Mesendoderm (in vitro differentiated cells): ENCODE measurements at regions not wholly inside any gene's neighbourhood (a gene's known extent, or its start where the extent isn't known, plus 50 kb on each side); places are given as distances from the start of the nearest gene placed in this dataset.

ENCODE experiments used
- DNase-seq: peaks from one replicate; pipeline ENCODE4 v3.0.0; 2013
- H2AK5ac ChIP-seq: 2 replicates; pipeline ENCODE4 v1.6.1; 2013; ENCODE audit warnings: low read length, inconsistent platforms
- H2BK120ac ChIP-seq: 2 replicates; pipeline ENCODE4 v1.6.1; 2013; ENCODE audit warnings: low read depth, mild to moderate bottlenecking, low read length, moderate library complexity, mixed read lengths
- H2BK15ac ChIP-seq: replicated peaks from 2 replicates; pipeline ENCODE4 v1.6.1; 2013; ENCODE audit warnings: low read depth, mild to moderate bottlenecking, moderate library complexity
- H2BK5ac ChIP-seq: 2 replicates; pipeline ENCODE4 v1.6.1; 2013; ENCODE audit warnings: low read length, inconsistent platforms
- H3K18ac ChIP-seq: 2 replicates; pipeline ENCODE4 v1.6.1; 2013; ENCODE audit warnings: mild to moderate bottlenecking, low read length, mixed read lengths
- H3K23ac ChIP-seq: one replicate; pipeline ENCODE4 v1.6.1; 2013; ENCODE audit warnings: low read length
- H3K27ac ChIP-seq: 2 replicates; pipeline ENCODE4 v1.5.1; 2013; ENCODE audit warnings: low read depth, mild to moderate bottlenecking, inconsistent platforms, low read length, moderate library complexity
- H3K27me3 ChIP-seq: 2 replicates; pipeline ENCODE4 v1.6.1; 2013; ENCODE audit warnings: low read length, control low read depth, mild to moderate bottlenecking, inconsistent platforms; ENCODE audit not compliant: insufficient read depth, poor library complexity
- H3K36me3 ChIP-seq: 2 replicates; pipeline ENCODE4 v1.6.1; 2013; ENCODE audit warnings: low read length, inconsistent platforms; ENCODE audit not compliant: control insufficient read depth, insufficient read depth
- H3K4ac ChIP-seq: one replicate; pipeline ENCODE4 v1.6.1; 2013; ENCODE audit warnings: low read depth, mild to moderate bottlenecking, low read length, moderate library complexity
- H3K4me1 ChIP-seq: 2 replicates; pipeline ENCODE4 v1.6.1; 2013; ENCODE audit warnings: low read depth, low read length, inconsistent platforms; ENCODE audit not compliant: control insufficient read depth
- H3K4me2 ChIP-seq: 2 replicates; pipeline ENCODE4 v1.6.1; 2013; ENCODE audit warnings: low read length
- H3K4me3 ChIP-seq: 2 replicates; pipeline ENCODE4 v1.5.1; 2013; ENCODE audit warnings: mild to moderate bottlenecking, low read length
- H3K56ac ChIP-seq: one replicate; pipeline ENCODE4 v1.6.1; 2013; ENCODE audit warnings: low read length
- H3K79me1 ChIP-seq: 2 replicates; pipeline ENCODE4 v1.6.1; 2013; ENCODE audit warnings: low read length, inconsistent platforms
- H3K79me2 ChIP-seq: 2 replicates; pipeline ENCODE4 v1.6.1; 2013; ENCODE audit warnings: mild to moderate bottlenecking, low read length; ENCODE audit not compliant: control insufficient read depth, insufficient read depth
- H3K9ac ChIP-seq: 2 replicates; pipeline ENCODE4 v1.6.1; 2013; ENCODE audit warnings: low read length, inconsistent platforms
- H4K5ac ChIP-seq: one replicate; pipeline ENCODE4 v1.6.1; 2013; ENCODE audit warnings: low read length
- H4K8ac ChIP-seq: one replicate; pipeline ENCODE4 v1.6.1; 2013; ENCODE audit warnings: low read depth, mild to moderate bottlenecking, control low read depth, low read length, moderate library complexity
- WGBS: extraction: QIAGEN DNeasy Blood & Tissue Kit; methylation state at CpG from one replicate; pipeline ENCODE4 v1.1.7; 2013; ENCODE audit warnings: low lambda C conversion rate, missing lambda C conversion rate; ENCODE audit not compliant: insufficient coverage; ENCODE audit errors: extremely low coverage; 5-methylcytosine and 5-hydroxymethylcytosine counted together

DNA sequence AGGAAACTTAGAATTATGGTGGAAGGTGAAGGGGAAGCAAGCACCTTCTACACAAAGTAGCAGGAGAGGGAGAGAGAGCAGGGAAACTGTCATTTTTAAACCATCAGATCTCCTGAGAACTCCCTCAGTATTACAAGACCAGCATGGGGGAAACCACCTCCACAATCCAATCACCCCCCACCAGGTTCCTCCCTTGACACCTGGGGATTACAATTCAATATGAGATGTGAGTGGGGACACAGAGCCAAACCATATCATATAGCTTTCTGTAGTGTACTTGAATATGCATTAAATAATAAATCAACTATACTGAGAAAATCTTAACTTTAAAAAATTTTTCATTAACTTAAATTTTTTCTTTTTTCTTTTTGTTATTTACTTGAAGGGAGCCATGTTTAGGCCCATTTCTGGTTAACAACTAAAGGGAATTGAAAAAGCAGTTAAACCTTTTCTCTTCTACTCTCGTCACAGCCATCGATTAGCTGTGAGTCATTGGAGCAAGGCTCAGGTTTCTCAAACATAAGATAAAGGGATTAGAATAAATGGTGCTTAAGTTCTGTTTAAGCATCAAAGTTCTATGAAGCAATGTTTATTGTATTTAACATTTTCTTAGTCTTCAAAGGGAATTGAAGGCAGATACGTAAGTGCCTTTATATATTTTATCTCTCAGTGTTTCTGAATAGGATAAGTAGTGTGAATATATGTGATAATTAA lies 72.2 kb upstream of the DPT start:
- H3K18ac ChIP-seq = no peak overlapping the region
- no peaks in the 10 kb centered on the region for H3K36me3 ChIP-seq
- H3K27me3 ChIP-seq = no peaks in the 10 kb centered on the region
- no peak overlapping the region for H3K56ac ChIP-seq
- no peaks in the 10 kb centered on the region for H3K79me2 ChIP-seq
- peak; percentile 54 for DNase-seq
- no peak overlapping the region for H3K4me2 ChIP-seq
- no peak overlapping the region for H3K4ac ChIP-seq
- H3K27ac ChIP-seq = no peak overlapping the region
- no peak overlapping the region for H4K8ac ChIP-seq
- no peak overlapping the region for H4K5ac ChIP-seq
- H3K79me1 ChIP-seq = no peaks in the 10 kb centered on the region
- no peak overlapping the region for H3K4me3 ChIP-seq
- no peak overlapping the region for H2BK15ac ChIP-seq
- no CpG with 5 or more reads among the region's 3 CpGs for WGBS
- H3K9ac ChIP-seq = no peak overlapping the region
- peaks cover 5% of the 10 kb centered on the region for H3K4me1 ChIP-seq
- H2AK5ac ChIP-seq = no peak overlapping the region
- no peak overlapping the region for H2BK120ac ChIP-seq
- H2BK5ac ChIP-seq = no peak overlapping the region
- H3K23ac ChIP-seq = no peak overlapping the region

DNA sequence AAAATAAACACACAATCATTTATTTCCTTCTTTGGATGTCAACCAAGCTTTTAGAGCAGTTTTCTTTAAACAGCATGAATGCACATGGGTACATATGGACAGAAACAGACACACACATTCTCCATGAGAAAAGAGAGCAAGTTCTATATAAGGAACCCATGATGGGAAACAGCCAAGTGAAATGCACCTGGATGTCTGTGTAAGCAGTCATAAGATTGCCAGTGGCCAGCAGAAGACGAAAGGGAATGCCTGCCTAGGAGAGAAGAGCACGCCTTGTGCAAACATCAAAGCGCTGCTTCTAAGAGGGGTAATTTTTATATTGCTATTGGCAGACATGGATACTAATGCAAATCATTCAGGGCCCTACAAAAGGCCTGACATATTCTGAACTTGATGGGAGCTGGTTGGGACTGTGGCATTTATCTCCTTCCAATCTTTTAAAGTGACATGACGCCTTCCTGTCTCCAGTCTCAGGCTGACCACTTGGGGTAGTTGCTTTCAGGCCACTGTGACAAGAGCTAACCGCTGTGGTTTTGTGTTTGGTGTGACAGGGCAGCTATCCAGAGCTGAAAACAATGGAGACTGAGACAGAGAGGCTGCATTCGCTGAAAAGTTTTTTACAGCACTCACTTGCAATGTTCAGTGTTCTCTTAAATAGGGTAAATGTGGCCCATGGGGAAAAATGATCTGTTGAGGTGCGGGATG lies 75.0 kb upstream of the DPT start:
- Histone ChIP-seq H2BK120ac (no peak overlapping the region), H3K18ac (no peak overlapping the region), H3K36me3 (no peaks in the 10 kb centered on the region), H2BK15ac (no peak overlapping the region), H3K4ac (no peak overlapping the region), H2BK5ac (no peak overlapping the region), H3K79me2 (no peaks in the 10 kb centered on the region), H3K4me1 (peaks cover 5% of the 10 kb centered on the region), H3K23ac (no peak overlapping the region), H3K27me3 (no peaks in the 10 kb centered on the region), H3K79me1 (no peaks in the 10 kb centered on the region), H4K5ac (no peak overlapping the region), H2AK5ac (no peak overlapping the region), H3K4me3 (no peak overlapping the region), H3K9ac (no peak overlapping the region), H3K4me2 (no peak overlapping the region), H3K27ac (no peak overlapping the region), H3K56ac (peak overlapping the region; percentile 17), H4K8ac (no peak overlapping the region)
- no CpG with 5 or more reads among the region's 7 CpGs for WGBS
- peak; percentile 77 for DNase-seq

DNA sequence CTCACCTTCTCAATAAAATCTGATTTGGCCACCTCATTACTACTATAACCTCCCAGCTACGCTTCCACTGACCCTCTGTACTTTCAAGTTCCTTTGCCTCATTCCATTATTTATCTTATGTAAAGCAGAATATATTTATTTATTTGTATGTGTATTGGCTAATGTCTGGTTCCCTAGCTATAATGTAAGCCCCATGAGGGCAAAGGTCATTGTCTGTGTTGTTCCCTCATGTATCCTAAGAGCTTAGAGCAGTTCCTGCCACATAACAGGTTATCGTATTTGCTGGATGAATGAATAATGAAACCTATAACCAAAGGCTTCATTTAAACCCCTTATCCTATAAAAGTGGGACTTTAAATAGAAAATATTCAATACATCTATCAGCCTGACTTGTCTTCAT lies 77.9 kb upstream of the DPT start:
- Histone ChIP-seq H3K4me3 (no peak overlapping the region), H2BK15ac (no peak overlapping the region), H2BK120ac (no peak overlapping the region), H3K4ac (no peak overlapping the region), H3K4me2 (no peak overlapping the region), H3K79me2 (no peaks in the 10 kb centered on the region), H4K8ac (no peak overlapping the region), H3K9ac (no peak overlapping the region), H2BK5ac (no peak overlapping the region), H4K5ac (no peak overlapping the region), H2AK5ac (no peak overlapping the region), H3K27ac (no peak overlapping the region), H3K23ac (no peak overlapping the region), H3K27me3 (no peaks in the 10 kb centered on the region), H3K56ac (no peak overlapping the region), H3K79me1 (no peaks in the 10 kb centered on the region), H3K36me3 (no peaks in the 10 kb centered on the region), H3K4me1 (peaks cover 2% of the 10 kb centered on the region), H3K18ac (no peak overlapping the region)
- no peak for DNase-seq
- WGBS = no CpG with 5 or more reads among the region's 2 CpGs

DNA sequence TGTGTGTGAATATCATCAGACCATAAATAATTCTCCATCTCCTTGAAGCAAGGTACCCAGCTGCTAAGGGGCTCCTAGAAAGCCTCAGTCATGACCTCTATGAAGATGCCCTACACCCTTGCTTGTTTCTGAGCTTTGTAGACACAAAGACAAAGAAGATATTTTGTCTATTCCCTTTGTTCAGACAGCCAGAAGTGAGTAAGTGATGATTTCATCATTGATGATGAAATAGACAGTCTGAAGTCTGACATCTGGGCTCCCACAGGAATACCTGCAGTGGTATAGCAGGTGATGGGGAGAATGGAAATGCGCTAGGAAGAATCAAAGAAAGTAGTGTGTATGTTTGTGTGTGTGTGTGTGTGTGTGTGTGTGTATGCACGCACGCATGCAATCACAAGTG lies 82.2 kb upstream of the DPT start:
- H3K9ac ChIP-seq = no peak overlapping the region
- no peaks in the 10 kb centered on the region for H3K4me1 ChIP-seq
- no peaks in the 10 kb centered on the region for H3K36me3 ChIP-seq
- no peak overlapping the region for H4K8ac ChIP-seq
- no peak overlapping the region for H3K4me3 ChIP-seq
- no peak overlapping the region for H3K56ac ChIP-seq
- no peak overlapping the region for H2BK15ac ChIP-seq
- H3K79me2 ChIP-seq = no peaks in the 10 kb centered on the region
- no peak overlapping the region for H2BK120ac ChIP-seq
- no peak for DNase-seq
- H4K5ac ChIP-seq = no peak overlapping the region
- H3K4ac ChIP-seq = no peak overlapping the region
- H3K27me3 ChIP-seq = no peaks in the 10 kb centered on the region
- no peak overlapping the region for H3K23ac ChIP-seq
- no CpG with 5 or more reads among the region's 3 CpGs for WGBS
- H3K79me1 ChIP-seq = no peaks in the 10 kb centered on the region
- H2AK5ac ChIP-seq = no peak overlapping the region
- no peak overlapping the region for H2BK5ac ChIP-seq
- H3K4me2 ChIP-seq = no peak overlapping the region
- no peak overlapping the region for H3K27ac ChIP-seq
- no peak overlapping the region for H3K18ac ChIP-seq

DNA sequence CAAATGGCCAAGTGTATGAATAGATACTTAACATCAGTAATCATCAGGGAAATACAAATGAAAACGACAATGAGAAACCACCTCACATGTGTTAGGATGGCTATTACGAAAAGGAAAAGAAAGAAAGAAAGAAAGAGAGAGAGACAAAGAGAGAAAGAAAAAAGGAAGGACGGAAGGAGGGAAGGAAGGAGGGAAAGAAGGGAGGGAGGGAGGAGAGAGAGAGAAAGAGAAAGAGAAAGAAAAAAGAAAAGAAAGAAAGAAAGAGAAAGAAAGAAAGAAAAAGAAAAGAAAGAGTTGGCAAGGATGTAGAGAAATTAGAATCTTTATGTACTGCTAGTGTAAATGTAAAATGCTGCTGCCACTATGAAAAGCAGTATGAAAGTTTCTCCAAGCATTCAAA lies 90.7 kb upstream of the DPT start:
- Histone ChIP-seq H2BK5ac (no peak overlapping the region), H2BK15ac (no peak overlapping the region), H3K56ac (no peak overlapping the region), H4K5ac (no peak overlapping the region), H4K8ac (no peak overlapping the region), H3K18ac (no peak overlapping the region), H3K9ac (no peak overlapping the region), H3K79me2 (no peaks in the 10 kb centered on the region), H3K36me3 (no peaks in the 10 kb centered on the region), H3K23ac (no peak overlapping the region), H3K79me1 (no peaks in the 10 kb centered on the region), H3K27ac (no peak overlapping the region), H2BK120ac (no peak overlapping the region), H3K27me3 (no peaks in the 10 kb centered on the region), H3K4me1 (no peaks in the 10 kb centered on the region), H2AK5ac (no peak overlapping the region), H3K4me3 (no peak overlapping the region), H3K4me2 (no peak overlapping the region), H3K4ac (no peak overlapping the region)
- no peak for DNase-seq
- WGBS = no CpG with 5 or more reads among the region's 3 CpGs
